ENCODE measurements at regions not wholly inside any gene's neighbourhood (a gene's known extent, or its start where the extent isn't known, plus 50 kb on each side); places are given as distances from the start of the nearest gene placed in this dataset.

DNA sequence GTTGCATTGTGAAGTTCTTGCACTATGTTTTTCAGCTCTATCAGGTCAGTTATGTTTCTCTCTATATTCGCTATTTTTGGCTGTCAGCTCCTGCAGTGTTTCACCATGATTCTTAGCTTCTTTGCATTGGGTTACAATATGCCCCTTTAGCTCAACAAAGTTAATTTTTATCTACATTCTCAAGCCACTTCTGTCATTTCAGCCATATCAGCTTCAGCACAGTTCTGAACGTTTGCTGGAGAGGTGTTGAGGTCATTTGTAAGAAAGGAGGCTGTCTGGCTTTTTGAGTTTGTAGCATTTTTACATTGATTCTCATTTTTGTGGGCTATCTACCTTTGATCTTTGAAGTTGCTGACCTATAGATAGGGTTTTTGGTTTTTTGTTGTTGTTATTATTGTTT lies 573.2 kb upstream of the RGS18 start:
- Histone ChIP-seq H4K20me1 (ENCODE audit: control insufficient read depth, extremely low read depth, insufficient read depth, low read length) (no peaks in the 10 kb centered on the region), H3K4me3 (replicated peaks in 1 of 4; ENCODE audit: control extremely low read depth in 1 of 4, insufficient read depth in 1 of 4, low read depth in 3 of 4, low read length in 4 of 4) (no peak overlapping the region), H3K9me3 (ENCODE audit: control insufficient read depth, insufficient read depth, low read depth, low read length) (no peaks in the 10 kb centered on the region), H3K4me1 (ENCODE audit: control insufficient read depth, extremely low read depth, insufficient read depth, low read length) (no peaks in the 10 kb centered on the region), H3K27ac (ENCODE audit: insufficient read depth, low read length) (no peak overlapping the region), H3K79me2 (ENCODE audit: control insufficient read depth, insufficient read depth, low read length) (no peaks in the 10 kb centered on the region), H3K27me3 (ENCODE audit: control insufficient read depth, insufficient read depth, low read length) (no peaks in the 10 kb centered on the region), H3K9ac (ENCODE audit: insufficient read depth, low read length) (no peak overlapping the region), H3K4me2 (ENCODE audit: extremely low read depth, insufficient read depth, low read length) (no peak overlapping the region), H2AFZ (ENCODE audit: low read length) (no peak overlapping the region), H3K36me3 (ENCODE audit: control insufficient read depth, insufficient read depth, low read length) (no peaks in the 10 kb centered on the region)
- no peak for DNase-seq (ENCODE audit: low read depth in 2 of 2)
- TF ChIP-seq EZH2 (IDR thresholded peaks at IDR 0.05; ENCODE audit: low read length, missing control alignments), result no peak
- TF ChIP-seq, protein P1, sequence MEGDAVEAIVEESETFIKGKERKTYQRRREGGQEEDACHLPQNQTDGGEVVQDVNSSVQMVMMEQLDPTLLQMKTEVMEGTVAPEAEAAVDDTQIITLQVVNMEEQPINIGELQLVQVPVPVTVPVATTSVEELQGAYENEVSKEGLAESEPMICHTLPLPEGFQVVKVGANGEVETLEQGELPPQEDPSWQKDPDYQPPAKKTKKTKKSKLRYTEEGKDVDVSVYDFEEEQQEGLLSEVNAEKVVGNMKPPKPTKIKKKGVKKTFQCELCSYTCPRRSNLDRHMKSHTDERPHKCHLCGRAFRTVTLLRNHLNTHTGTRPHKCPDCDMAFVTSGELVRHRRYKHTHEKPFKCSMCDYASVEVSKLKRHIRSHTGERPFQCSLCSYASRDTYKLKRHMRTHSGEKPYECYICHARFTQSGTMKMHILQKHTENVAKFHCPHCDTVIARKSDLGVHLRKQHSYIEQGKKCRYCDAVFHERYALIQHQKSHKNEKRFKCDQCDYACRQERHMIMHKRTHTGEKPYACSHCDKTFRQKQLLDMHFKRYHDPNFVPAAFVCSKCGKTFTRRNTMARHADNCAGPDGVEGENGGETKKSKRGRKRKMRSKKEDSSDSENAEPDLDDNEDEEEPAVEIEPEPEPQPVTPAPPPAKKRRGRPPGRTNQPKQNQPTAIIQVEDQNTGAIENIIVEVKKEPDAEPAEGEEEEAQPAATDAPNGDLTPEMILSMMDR (conservative IDR thresholded peaks at IDR 0.05 in 1 of 2, IDR thresholded peaks at IDR 0.05 in 1 of 2; ENCODE audit: low read depth in 1 of 2, low read length in 2 of 2), result no peak

DNA sequence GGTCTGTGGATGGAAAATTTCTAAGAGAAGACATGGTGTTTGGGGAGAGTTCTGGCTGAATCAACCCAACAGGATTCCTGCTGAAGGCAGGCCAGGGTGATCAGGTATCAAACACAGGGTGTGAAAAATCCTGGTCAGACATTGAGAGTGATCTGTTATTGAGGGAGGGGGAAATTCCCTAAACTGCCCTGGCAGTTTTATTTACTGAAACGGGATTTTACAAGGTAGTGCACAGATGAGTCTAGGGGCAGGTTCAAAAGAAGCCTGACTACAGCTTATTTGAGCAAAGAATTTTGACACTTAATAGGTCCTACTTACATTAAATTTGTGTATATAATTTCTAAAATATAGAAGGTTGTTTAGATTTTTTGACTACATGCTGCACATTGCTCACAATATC lies 569.4 kb upstream of the RGS18 start:
- no peak overlapping the region for H2AFZ ChIP-seq (ENCODE audit: low read length)
- TF ChIP-seq, protein P1 (conservative IDR thresholded peaks at IDR 0.05 in 1 of 2, IDR thresholded peaks at IDR 0.05 in 1 of 2; ENCODE audit: low read depth in 1 of 2, low read length in 2 of 2), result no peak
- no peak for TF ChIP-seq EZH2 (IDR thresholded peaks at IDR 0.05; ENCODE audit: low read length, missing control alignments)
- DNase-seq (ENCODE audit: low read depth in 2 of 2), result no peak

DNA sequence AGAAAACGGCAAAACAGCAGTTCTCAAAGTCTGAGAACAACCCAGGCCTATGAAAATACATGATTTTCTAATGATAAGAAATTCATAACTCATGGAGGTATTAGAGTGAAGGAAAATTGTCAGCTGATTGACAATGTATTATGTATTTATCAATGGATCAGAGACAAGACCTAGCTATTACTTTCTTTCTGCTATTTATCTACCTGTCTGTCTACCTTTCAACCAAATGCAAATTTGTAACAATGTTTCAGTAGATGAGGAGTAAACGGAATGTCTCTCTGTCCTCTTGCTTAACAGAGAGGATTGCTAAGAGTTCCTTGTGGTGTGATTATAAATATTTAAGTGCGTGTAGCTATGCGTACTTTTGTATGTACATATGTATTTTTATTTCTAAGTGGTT lies 568.7 kb upstream of the RGS18 start:
- H4K20me1 ChIP-seq (ENCODE audit: control insufficient read depth, extremely low read depth, insufficient read depth, low read length), result no peaks in the 10 kb centered on the region
- H2AFZ ChIP-seq (ENCODE audit: low read length), result no peak overlapping the region
- H3K4me1 ChIP-seq (ENCODE audit: control insufficient read depth, extremely low read depth, insufficient read depth, low read length), result no peaks in the 10 kb centered on the region
- H3K4me3 ChIP-seq (replicated peaks in 1 of 4; ENCODE audit: control extremely low read depth in 1 of 4, insufficient read depth in 1 of 4, low read depth in 3 of 4, low read length in 4 of 4), result no peak overlapping the region
- TF ChIP-seq, protein P1 (conservative IDR thresholded peaks at IDR 0.05 in 1 of 2, IDR thresholded peaks at IDR 0.05 in 1 of 2; ENCODE audit: low read depth in 1 of 2, low read length in 2 of 2), result no peak
- TF ChIP-seq EZH2 (IDR thresholded peaks at IDR 0.05; ENCODE audit: low read length, missing control alignments), result no peak
- no peaks in the 10 kb centered on the region for H3K27me3 ChIP-seq (ENCODE audit: control insufficient read depth, insufficient read depth, low read length)
- H3K36me3 ChIP-seq (ENCODE audit: control insufficient read depth, insufficient read depth, low read length), result no peaks in the 10 kb centered on the region
- H3K27ac ChIP-seq (ENCODE audit: insufficient read depth, low read length), result no peak overlapping the region
- no peak overlapping the region for H3K4me2 ChIP-seq (ENCODE audit: extremely low read depth, insufficient read depth, low read length)
- H3K9ac ChIP-seq (ENCODE audit: insufficient read depth, low read length), result no peak overlapping the region
- DNase-seq (ENCODE audit: low read depth in 2 of 2), result no peak
- H3K9me3 ChIP-seq (ENCODE audit: control insufficient read depth, insufficient read depth, low read depth, low read length), result no peaks in the 10 kb centered on the region
- H3K79me2 ChIP-seq (ENCODE audit: control insufficient read depth, insufficient read depth, low read length), result no peaks in the 10 kb centered on the region

More for the DNA sequence above, 569.4 kb upstream of the RGS18 start:
- Histone ChIP-seq H3K27ac (ENCODE audit: insufficient read depth, low read length) (no peak overlapping the region), H3K9ac (ENCODE audit: insufficient read depth, low read length) (no peak overlapping the region), H3K27me3 (ENCODE audit: control insufficient read depth, insufficient read depth, low read length) (no peaks in the 10 kb centered on the region), H3K4me3 (replicated peaks in 1 of 4; ENCODE audit: control extremely low read depth in 1 of 4, insufficient read depth in 1 of 4, low read depth in 3 of 4, low read length in 4 of 4) (no peak overlapping the region), H3K36me3 (ENCODE audit: control insufficient read depth, insufficient read depth, low read length) (no peaks in the 10 kb centered on the region), H3K4me2 (ENCODE audit: extremely low read depth, insufficient read depth, low read length) (no peak overlapping the region), H3K79me2 (ENCODE audit: control insufficient read depth, insufficient read depth, low read length) (no peaks in the 10 kb centered on the region), H4K20me1 (ENCODE audit: control insufficient read depth, extremely low read depth, insufficient read depth, low read length) (no peaks in the 10 kb centered on the region), H3K4me1 (ENCODE audit: control insufficient read depth, extremely low read depth, insufficient read depth, low read length) (no peaks in the 10 kb centered on the region), H3K9me3 (ENCODE audit: control insufficient read depth, insufficient read depth, low read depth, low read length) (no peaks in the 10 kb centered on the region)

Data from fibroblast of lung (primary cell).